ENCODE measurements at regions not wholly inside any gene's neighbourhood (a gene's known extent, or its start where the extent isn't known, plus 50 kb on each side); places are given as distances from the start of the nearest gene placed in this dataset.

DNA sequence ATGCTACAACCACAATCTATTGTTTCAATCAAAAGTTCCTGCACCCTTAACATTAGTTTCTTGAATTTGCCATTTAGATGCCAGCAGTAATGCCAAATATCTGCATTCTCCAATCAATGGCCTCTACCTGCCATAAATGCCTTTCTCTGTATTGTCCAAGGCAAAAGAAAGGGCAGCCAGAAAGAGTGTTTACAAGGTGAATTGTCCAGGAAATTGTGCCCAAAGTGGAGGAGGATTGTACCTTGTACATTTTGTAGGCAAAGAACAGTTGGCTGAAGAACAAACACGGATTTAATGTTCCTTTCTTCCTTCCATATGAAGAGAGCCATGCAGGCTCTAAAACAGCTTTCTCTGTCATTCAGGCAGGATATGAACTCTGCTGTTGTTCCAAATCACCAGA lies 181.5 kb downstream of the GUCY2F start:
- ChIA-PET POLR2A (ENCODE audit: low non-redundant PET) (no interaction called here), CTCF (no interaction called here)
- TF ChIP-seq EZH2 (IDR thresholded peaks at IDR 0.05; ENCODE audit: borderline replicate concordance, low read depth, low read length, poor library complexity, severe bottlenecking), result no peak
- TF ChIP-seq, protein P1, sequence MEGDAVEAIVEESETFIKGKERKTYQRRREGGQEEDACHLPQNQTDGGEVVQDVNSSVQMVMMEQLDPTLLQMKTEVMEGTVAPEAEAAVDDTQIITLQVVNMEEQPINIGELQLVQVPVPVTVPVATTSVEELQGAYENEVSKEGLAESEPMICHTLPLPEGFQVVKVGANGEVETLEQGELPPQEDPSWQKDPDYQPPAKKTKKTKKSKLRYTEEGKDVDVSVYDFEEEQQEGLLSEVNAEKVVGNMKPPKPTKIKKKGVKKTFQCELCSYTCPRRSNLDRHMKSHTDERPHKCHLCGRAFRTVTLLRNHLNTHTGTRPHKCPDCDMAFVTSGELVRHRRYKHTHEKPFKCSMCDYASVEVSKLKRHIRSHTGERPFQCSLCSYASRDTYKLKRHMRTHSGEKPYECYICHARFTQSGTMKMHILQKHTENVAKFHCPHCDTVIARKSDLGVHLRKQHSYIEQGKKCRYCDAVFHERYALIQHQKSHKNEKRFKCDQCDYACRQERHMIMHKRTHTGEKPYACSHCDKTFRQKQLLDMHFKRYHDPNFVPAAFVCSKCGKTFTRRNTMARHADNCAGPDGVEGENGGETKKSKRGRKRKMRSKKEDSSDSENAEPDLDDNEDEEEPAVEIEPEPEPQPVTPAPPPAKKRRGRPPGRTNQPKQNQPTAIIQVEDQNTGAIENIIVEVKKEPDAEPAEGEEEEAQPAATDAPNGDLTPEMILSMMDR (conservative IDR thresholded peaks at IDR 0.05; ENCODE audit: low read depth, low read length), result no peak

DNA sequence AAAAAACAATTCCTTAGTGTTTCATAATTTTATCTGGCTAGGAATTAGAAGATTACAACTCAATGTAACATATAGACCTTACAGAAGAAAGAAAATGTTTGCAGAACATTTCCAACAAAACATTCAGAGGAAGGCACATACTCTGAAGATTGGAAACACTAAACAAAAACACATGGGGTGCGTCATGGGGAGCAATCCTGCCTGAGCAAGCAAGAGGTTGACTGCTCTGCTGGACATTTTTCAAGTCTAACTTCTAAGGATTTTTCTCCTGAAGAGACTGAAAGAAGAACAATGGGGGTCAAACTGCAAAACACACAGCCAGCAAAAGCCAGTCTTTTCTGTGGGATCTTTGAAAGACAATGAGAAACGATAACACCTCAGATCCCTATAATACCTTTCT lies 182.8 kb downstream of the GUCY2F start:
- intact Hi-C loops (cut with micrococcal nuclease; ENCODE audit: unreplicated experiment), result no loop called here
- no peak for TF ChIP-seq EZH2 (IDR thresholded peaks at IDR 0.05; ENCODE audit: borderline replicate concordance, low read depth, low read length, poor library complexity, severe bottlenecking)
- TF ChIP-seq, protein P1 (conservative IDR thresholded peaks at IDR 0.05; ENCODE audit: low read depth, low read length), result no peak
- CTCF ChIA-PET, result no interaction called here
- POLR2A ChIA-PET (ENCODE audit: low non-redundant PET), result no interaction called here
- no peaks in the 10 kb centered on the region for H3K36me3 ChIP-seq (ENCODE audit: insufficient read depth, low read length, poor library complexity, severe bottlenecking)
- H3K4me3 ChIP-seq (ENCODE audit: low read depth, low read length, poor library complexity, severe bottlenecking), result no peak overlapping the region
- no peaks in the 10 kb centered on the region for H3K4me1 ChIP-seq (ENCODE audit: insufficient read depth, low read length, poor library complexity, severe bottlenecking)
- BruUV-seq (replicated peaks), result no TSS peak
- H3K9me3 ChIP-seq (ENCODE audit: low read depth, low read length, poor library complexity, severe bottlenecking), result no peaks in the 10 kb centered on the region
- no peaks in the 10 kb centered on the region for H3K27me3 ChIP-seq (replicated peaks; ENCODE audit: insufficient read depth, low read depth, low read length, poor library complexity)
- DNase-seq (ENCODE audit: low spot score), result no peak
- H3K27ac ChIP-seq (ENCODE audit: low read depth, low read length, poor library complexity, severe bottlenecking), result no peak overlapping the region

More for the DNA sequence above, 181.5 kb downstream of the GUCY2F start:
- no TSS peak for BruUV-seq (replicated peaks)
- no peaks in the 10 kb centered on the region for H3K36me3 ChIP-seq (ENCODE audit: insufficient read depth, low read length, poor library complexity, severe bottlenecking)
- H3K27ac ChIP-seq (ENCODE audit: low read depth, low read length, poor library complexity, severe bottlenecking), result no peak overlapping the region
- no peaks in the 10 kb centered on the region for H3K27me3 ChIP-seq (replicated peaks; ENCODE audit: insufficient read depth, low read depth, low read length, poor library complexity)
- no peaks in the 10 kb centered on the region for H3K9me3 ChIP-seq (ENCODE audit: low read depth, low read length, poor library complexity, severe bottlenecking)
- H3K4me1 ChIP-seq (ENCODE audit: insufficient read depth, low read length, poor library complexity, severe bottlenecking), result no peaks in the 10 kb centered on the region
- H3K4me3 ChIP-seq (ENCODE audit: low read depth, low read length, poor library complexity, severe bottlenecking), result no peak overlapping the region
- intact Hi-C loops (cut with micrococcal nuclease; ENCODE audit: unreplicated experiment), result no loop called here
- DNase-seq (ENCODE audit: low spot score), result no peak

GRCh38 chrX:109294097-109294814 lies 187.6 kb downstream of the GUCY2F start:
- Histone ChIP-seq H3K27ac (ENCODE audit: low read depth, low read length, poor library complexity, severe bottlenecking) (no peak overlapping the region), H3K27me3 (replicated peaks; ENCODE audit: insufficient read depth, low read depth, low read length, poor library complexity) (no peaks in the 10 kb centered on the region), H3K36me3 (ENCODE audit: insufficient read depth, low read length, poor library complexity, severe bottlenecking) (no peaks in the 10 kb centered on the region), H3K4me1 (ENCODE audit: insufficient read depth, low read length, poor library complexity, severe bottlenecking) (no peaks in the 10 kb centered on the region), H3K4me3 (ENCODE audit: low read depth, low read length, poor library complexity, severe bottlenecking) (no peak overlapping the region), H3K9me3 (ENCODE audit: low read depth, low read length, poor library complexity, severe bottlenecking) (no peaks in the 10 kb centered on the region)
- TF ChIP-seq EZH2 (IDR thresholded peaks at IDR 0.05; ENCODE audit: borderline replicate concordance, low read depth, low read length, poor library complexity, severe bottlenecking), result no peak
- TF ChIP-seq, protein P1 (conservative IDR thresholded peaks at IDR 0.05; ENCODE audit: low read depth, low read length), result no peak
- CTCF ChIA-PET, result no interaction called here
- POLR2A ChIA-PET (ENCODE audit: low non-redundant PET), result no interaction called here
- intact Hi-C loops (cut with micrococcal nuclease; ENCODE audit: unreplicated experiment), result no loop called here
- no TSS peak for BruUV-seq (replicated peaks)
- no peak for DNase-seq (ENCODE audit: low spot score)
